OCI-LY7 (cell line): ENCODE measurements at regions not wholly inside any gene's neighbourhood (a gene's known extent, or its start where the extent isn't known, plus 50 kb on each side); places are given as distances from the start of the nearest gene placed in this dataset.

ENCODE experiments used
- BruUV-seq: library from RNA; stranded (reverse); fragments of 400-500 nt; replicated peaks from 2 replicates; lab custom pipeline; 2021; lab: Mats Ljungman, UMichigan
- CTCF ChIA-PET: fragments of 300-600 bp; sonication (Branson Sonifier 250); formaldehyde crosslinking; loops from one replicate; lab custom pipeline; 2022; ENCODE audit warnings: antibody characterized with exemption; ENCODE audit not compliant: unreplicated experiment; lab: Charles Lee
- POLR2A ChIA-PET: fragments of 300-600 bp; sonication (Branson Sonifier 250); formaldehyde crosslinking; loops from one replicate; lab custom pipeline; 2022; ENCODE audit warnings: antibody characterized with exemption; lab: Charles Lee
- DNase-seq: peaks from one replicate; pipeline ENCODE4 v3.0.0-alpha.2; 2015; ENCODE audit warnings: low spot score
- H2AFZ ChIP-seq: fragments of 200-600 bp; sonication (generic), shearing (Covaris generic); 2 replicates; pipeline ENCODE4 v1.6.1; 2014; ENCODE audit warnings: mild to moderate bottlenecking, antibody characterized with exemption, low read length, moderate library complexity
- H3K27ac ChIP-seq: fragments of 200-600 bp; sonication (generic); 2 replicates; pipeline ENCODE4 v1.5.1; 2014; ENCODE audit warnings: mixed run types, low read depth, mild to moderate bottlenecking, moderate library complexity, low read length, inconsistent platforms; ENCODE audit not compliant: poor library complexity, severe bottlenecking
- H3K36me3 ChIP-seq: fragments of 200-600 bp; sonication (generic); 2 replicates; pipeline ENCODE4 v1.6.1; 2014; ENCODE audit warnings: mild to moderate bottlenecking, antibody characterized with exemption, low read length, moderate library complexity, mixed read lengths; ENCODE audit not compliant: insufficient read depth
- H3K4me1 ChIP-seq: fragments of 200-600 bp; sonication (generic); 2 replicates; pipeline ENCODE4 v1.5.1; 2014; ENCODE audit warnings: mild to moderate bottlenecking, low read length; ENCODE audit not compliant: insufficient read depth, poor library complexity, severe bottlenecking
- H3K4me2 ChIP-seq: fragments of 200-600 bp; sonication (generic); 2 replicates; pipeline ENCODE4 v1.6.1; 2014; ENCODE audit warnings: mild to moderate bottlenecking, low read length
- H3K4me3 ChIP-seq: fragments of 200-600 bp; sonication (generic); 2 replicates; pipeline ENCODE4 v1.5.1; 2014; ENCODE audit warnings: mild to moderate bottlenecking, low read depth, low read length; ENCODE audit not compliant: poor library complexity, severe bottlenecking
- H3K79me2 ChIP-seq: fragments of 200-600 bp; sonication (generic); 2 replicates; pipeline ENCODE4 v1.6.1; 2016; ENCODE audit warnings: low read depth, mild to moderate bottlenecking, low read length, moderate library complexity, mixed read lengths; ENCODE audit not compliant: insufficient read depth
- H3K9me2 ChIP-seq: fragments of 200-600 bp; sonication (generic); 2 replicates; pipeline ENCODE4 v1.6.1; 2016; ENCODE audit warnings: mild to moderate bottlenecking, low read length, mixed read lengths; ENCODE audit not compliant: insufficient read depth
- H3K9me3 ChIP-seq: fragments of 200-600 bp; sonication (generic); 2 replicates; pipeline ENCODE4 v1.6.1; 2014; ENCODE audit warnings: mild to moderate bottlenecking, mixed run types, low read length, mixed read lengths
- H4K20me1 ChIP-seq: fragments of 200-600 bp; sonication (generic); 2 replicates; pipeline ENCODE4 v1.6.1; 2014; ENCODE audit warnings: mild to moderate bottlenecking, antibody characterized with exemption, low read length, moderate library complexity, mixed read lengths; ENCODE audit not compliant: insufficient read depth
- EZH2phosphoT487 ChIP-seq: fragments of 200-600 bp; sonication (generic); IDR thresholded peaks from 2 replicates; pipeline ENCODE4 v1.6.1; 2018; ENCODE audit warnings: low read depth, borderline replicate concordance, mild to moderate bottlenecking, mixed run types, antibody characterized with exemption, low read length, moderate library complexity, mixed read lengths
- intact Hi-C: fragments of 100-400 bp; cut with micrococcal nuclease; formaldehyde crosslinking; loops from one replicate; pipeline ENCODE4 v1.10.0; 2022; ENCODE audit not compliant: unreplicated experiment
- TF ChIP-seq, protein P1 (sequence below): fragments of 200-600 bp; sonication (generic); conservative IDR thresholded peaks from 2 replicates; pipeline ENCODE4 v1.5.1; 2014; ENCODE audit warnings: mild to moderate bottlenecking, antibody characterized with exemption, low read length, moderate library complexity, mixed read lengths

DNA sequence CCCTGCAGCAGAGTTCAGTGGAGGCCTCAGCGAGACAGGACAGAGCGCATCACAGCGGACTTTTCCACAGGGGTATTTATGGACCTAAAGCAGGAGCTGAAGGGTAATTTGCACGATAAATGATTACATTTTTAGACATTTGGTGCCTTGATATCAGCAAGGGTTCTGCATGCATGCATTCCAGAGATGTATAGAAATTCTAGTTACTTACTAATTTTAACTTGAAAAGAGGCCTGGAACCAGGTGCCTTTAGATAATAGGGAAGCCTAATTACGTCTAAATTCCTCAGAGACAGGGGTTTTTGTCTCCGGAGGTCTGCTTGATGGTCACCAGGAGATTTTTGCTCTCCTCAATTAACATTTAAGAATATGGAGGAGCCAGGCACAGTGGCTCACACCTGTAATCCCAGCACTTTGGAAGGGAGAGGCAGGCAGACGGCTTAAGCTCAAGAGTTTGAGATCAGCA is 79.8 kb upstream of the MFGE8 start:
- Histone ChIP-seq H4K20me1 (no peaks in the 10 kb centered on the region), H3K9me3 (no peaks in the 10 kb centered on the region), H3K36me3 (no peaks in the 10 kb centered on the region), H3K79me2 (no peaks in the 10 kb centered on the region), H3K4me1 (no peaks in the 10 kb centered on the region), H2AFZ (no peak overlapping the region), H3K9me2 (no peaks in the 10 kb centered on the region), H3K4me2 (no peak overlapping the region), H3K27ac (no peak overlapping the region), H3K4me3 (no peak overlapping the region)
- no TSS peak for BruUV-seq
- CTCF ChIA-PET, result no interaction called here
- TF ChIP-seq, protein P1, sequence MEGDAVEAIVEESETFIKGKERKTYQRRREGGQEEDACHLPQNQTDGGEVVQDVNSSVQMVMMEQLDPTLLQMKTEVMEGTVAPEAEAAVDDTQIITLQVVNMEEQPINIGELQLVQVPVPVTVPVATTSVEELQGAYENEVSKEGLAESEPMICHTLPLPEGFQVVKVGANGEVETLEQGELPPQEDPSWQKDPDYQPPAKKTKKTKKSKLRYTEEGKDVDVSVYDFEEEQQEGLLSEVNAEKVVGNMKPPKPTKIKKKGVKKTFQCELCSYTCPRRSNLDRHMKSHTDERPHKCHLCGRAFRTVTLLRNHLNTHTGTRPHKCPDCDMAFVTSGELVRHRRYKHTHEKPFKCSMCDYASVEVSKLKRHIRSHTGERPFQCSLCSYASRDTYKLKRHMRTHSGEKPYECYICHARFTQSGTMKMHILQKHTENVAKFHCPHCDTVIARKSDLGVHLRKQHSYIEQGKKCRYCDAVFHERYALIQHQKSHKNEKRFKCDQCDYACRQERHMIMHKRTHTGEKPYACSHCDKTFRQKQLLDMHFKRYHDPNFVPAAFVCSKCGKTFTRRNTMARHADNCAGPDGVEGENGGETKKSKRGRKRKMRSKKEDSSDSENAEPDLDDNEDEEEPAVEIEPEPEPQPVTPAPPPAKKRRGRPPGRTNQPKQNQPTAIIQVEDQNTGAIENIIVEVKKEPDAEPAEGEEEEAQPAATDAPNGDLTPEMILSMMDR, result no peak
- no peak for TF ChIP-seq EZH2phosphoT487
- intact Hi-C loops, result no loop called here
- POLR2A ChIA-PET, result interaction anchor here (0.7 kb wide), 1 partner anchor 67 kb away, joined by 3 read pairs; no protein-coding TSS in a partner anchor
- no peak for DNase-seq

DNA sequence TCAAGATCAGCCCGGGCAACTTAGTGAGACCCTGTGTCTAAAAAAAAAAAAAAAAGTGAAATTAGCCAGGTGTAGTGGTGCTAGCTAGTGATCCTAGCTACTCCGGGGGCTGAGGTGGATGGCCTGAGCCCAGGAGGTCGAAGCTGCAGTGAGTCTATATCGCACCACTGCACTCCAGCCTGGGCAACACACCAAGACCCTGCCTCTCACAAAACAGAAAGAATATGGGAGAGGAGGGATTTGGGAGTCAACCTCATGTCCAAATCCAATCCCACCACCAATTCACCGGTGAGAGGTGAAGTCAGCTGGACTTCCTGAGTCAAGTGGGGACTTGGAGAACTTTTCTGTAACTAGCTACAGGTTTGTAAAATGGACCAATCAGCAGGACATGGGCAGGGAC is 80.5 kb upstream of the MFGE8 start:
- no peaks in the 10 kb centered on the region for H3K9me3 ChIP-seq
- ChIA-PET POLR2A (interaction anchor here (0.6 kb wide), 1 partner anchor 79 kb away, joined by 5 read pairs; no protein-coding TSS in a partner anchor), CTCF (interaction anchor here (0.6 kb wide), 1 partner anchor 231 kb away, joined by 5 read pairs; no protein-coding TSS in a partner anchor)
- H3K4me3 ChIP-seq, result no peak overlapping the region
- no peak overlapping the region for H2AFZ ChIP-seq
- no peak for DNase-seq
- intact Hi-C loops, result no loop called here
- TF ChIP-seq EZH2phosphoT487, result no peak
- TF ChIP-seq, protein P1, result no peak
- H3K36me3 ChIP-seq, result no peaks in the 10 kb centered on the region
- no peaks in the 10 kb centered on the region for H3K9me2 ChIP-seq
- H3K4me2 ChIP-seq, result no peak overlapping the region
- H3K4me1 ChIP-seq, result no peaks in the 10 kb centered on the region
- no peaks in the 10 kb centered on the region for H3K79me2 ChIP-seq
- no peaks in the 10 kb centered on the region for H4K20me1 ChIP-seq
- H3K27ac ChIP-seq, result no peak overlapping the region
- no TSS peak for BruUV-seq

DNA sequence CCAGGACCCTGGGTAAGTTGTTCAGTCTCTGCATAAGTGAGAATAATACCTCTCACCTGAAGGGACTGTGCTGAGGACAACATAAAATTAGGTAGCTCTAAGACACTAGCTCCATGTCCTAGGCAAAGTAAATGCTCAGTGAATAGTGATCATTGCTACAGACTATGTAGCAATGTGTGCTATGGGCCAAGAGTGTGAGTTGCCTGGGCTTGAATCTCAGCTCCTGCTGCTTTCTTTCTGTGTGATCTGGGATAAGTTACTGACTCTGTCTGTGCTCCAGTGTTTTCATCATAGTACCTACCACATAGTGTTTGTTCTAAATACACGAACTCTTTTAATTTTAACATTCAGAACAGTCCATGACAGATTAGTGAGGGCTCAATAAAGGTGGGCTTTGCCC is 81.1 kb upstream of the MFGE8 start:
- CTCF ChIA-PET, result interaction anchor here (0.6 kb wide), 1 partner anchor 230 kb away, joined by 5 read pairs; no protein-coding TSS in a partner anchor
- Histone ChIP-seq H4K20me1 (no peaks in the 10 kb centered on the region), H3K4me1 (no peaks in the 10 kb centered on the region), H3K9me3 (no peaks in the 10 kb centered on the region), H3K4me3 (no peak overlapping the region), H3K36me3 (no peaks in the 10 kb centered on the region), H3K4me2 (no peak overlapping the region), H2AFZ (no peak overlapping the region), H3K79me2 (no peaks in the 10 kb centered on the region), H3K9me2 (no peaks in the 10 kb centered on the region), H3K27ac (no peak overlapping the region)
- no TSS peak for BruUV-seq
- intact Hi-C loops, result no loop called here
- DNase-seq, result no peak
- no peak for TF ChIP-seq EZH2phosphoT487
- TF ChIP-seq, protein P1, result no peak
- POLR2A ChIA-PET, result interaction anchor here (0.6 to 0.8 kb wide), 2 partner anchors 12 to 80 kb away, joined by 3 to 5 read pairs; no protein-coding TSS in a partner anchor
